NCI-H82 (cell line): ENCODE measurements at regions not wholly inside any gene's neighbourhood (a gene's known extent, or its start where the extent isn't known, plus 50 kb on each side); places are given as distances from the start of the nearest gene placed in this dataset.
"Not testable (repeated sequence)": the region's sequence is repeated elsewhere in the genome, so short reads cannot be mapped to it uniquely, and the experiment has no call there.

Experiments
- DNase-seq: peaks from one replicate; lab custom pipeline; 2025; lab: John Stamatoyannopoulos, UW

- no peak for DNase-seq
Observed at GRCh38 chr5:142542078-142542477, 143.8 kb downstream of the FGF1 start.

- DNase-seq: peak; percentile 64
Observed at GRCh38 chr5:142540922-142541422, 144.9 kb downstream of the FGF1 start.

GRCh38 chr5:142539154-142539740 lies 146.6 kb downstream of the FGF1 start:
- DNase-seq: no peak

GRCh38 chr5:142537938-142538337 lies 148.0 kb downstream of the FGF1 start:
- no peak for DNase-seq

- no peak for DNase-seq
Observed at GRCh38 chr5:142532781-142533176, 153.1 kb downstream of the FGF1 start.

GRCh38 chr5:142531977-142532780 lies 153.7 kb downstream of the FGF1 start:
- no peak for DNase-seq

GRCh38 chr5:142530904-142531303 lies 155.0 kb downstream of the FGF1 start:
- DNase-seq: peak; percentile 20

GRCh38 chr5:142529626-142530278 lies 156.1 kb downstream of the FGF1 start:
- no peak for DNase-seq

- DNase-seq: no peak
Observed at GRCh38 chr5:142527664-142528295, 158.1 kb downstream of the FGF1 start.

GRCh38 chr5:142527234-142527633 lies 158.7 kb downstream of the FGF1 start:
- DNase-seq: no peak

- no peak for DNase-seq
Observed at GRCh38 chr5:142522983-142523382, 162.9 kb downstream of the FGF1 start.

- no peak for DNase-seq
Observed at GRCh38 chr5:142521706-142522105, 164.2 kb downstream of the FGF1 start.

GRCh38 chr5:142520885-142521284 lies 165.0 kb downstream of the FGF1 start:
- DNase-seq: no peak

- DNase-seq: not testable (repeated sequence)
Observed at GRCh38 chr5:142519913-142520312, 166.0 kb downstream of the FGF1 start.

GRCh38 chr5:142517840-142518239 lies 168.1 kb downstream of the FGF1 start:
- DNase-seq: no peak

GRCh38 chr5:142516732-142517131 lies 169.2 kb downstream of the FGF1 start:
- DNase-seq: no peak

GRCh38 chr5:142515036-142515435 lies 170.9 kb downstream of the FGF1 start:
- DNase-seq: no peak

- no peak for DNase-seq
Observed at GRCh38 chr5:142514196-142514595, 171.7 kb downstream of the FGF1 start.

- no peak for DNase-seq
Observed at GRCh38 chr5:142512043-142513042, 173.5 kb downstream of the FGF1 start.

GRCh38 chr5:142511358-142511757 lies 174.5 kb downstream of the FGF1 start:
- no peak for DNase-seq

- DNase-seq: no peak
Observed at GRCh38 chr5:142509026-142509425, 176.9 kb downstream of the FGF1 start.
